Bronchial epithelial cell (primary cell): ENCODE measurements at regions not wholly inside any gene's neighbourhood (a gene's known extent, or its start where the extent isn't known, plus 50 kb on each side); places are given as distances from the start of the nearest gene placed in this dataset.
"Not testable (repeated sequence)": the region's sequence is repeated elsewhere in the genome, so short reads cannot be mapped to it uniquely, and the experiment has no call there.

Source experiments
- DNase-seq: peaks from one replicate; pipeline ENCODE4 v3.0.0-alpha.2; 2010; ENCODE audit warnings: low read depth
- FAIRE-seq: peaks from 2 replicates; lab custom pipeline; 2011; peaks lifted over from hg19 to GRCh38; lab: Jason Lieb, UNC
- H3K27me3 ChIP-seq: 2 replicates; pipeline ENCODE4 v1.5.1; 2011; ENCODE audit warnings: low read length; ENCODE audit not compliant: control insufficient read depth, insufficient read depth
- H3K36me3 ChIP-seq: 2 replicates; pipeline ENCODE4 v1.5.1; 2011; ENCODE audit warnings: low read length; ENCODE audit not compliant: control insufficient read depth, insufficient read depth
- H3K4me3 ChIP-seq: 2 replicates; pipeline ENCODE4 v1.5.1; 2011; ENCODE audit warnings: mild to moderate bottlenecking, low read depth, low read length, control low read depth
- CTCF ChIP-seq: IDR thresholded peaks from 2 replicates; pipeline ENCODE4 v1.5.1; 2011; ENCODE audit warnings: mild to moderate bottlenecking, moderate library complexity, low read length, control low read depth, inconsistent platforms; ENCODE audit not compliant: insufficient read depth, severe bottlenecking

GRCh38 chr12:67099858-67100257, 169.3 kb upstream of the CAND1 start:
- DNase-seq (no peak), FAIRE-seq (no peak)
- H3K36me3 ChIP-seq = no peaks in the 10 kb centered on the region
- no peak for TF ChIP-seq CTCF
- no peaks in the 10 kb centered on the region for H3K27me3 ChIP-seq
- no peak overlapping the region for H3K4me3 ChIP-seq

DNA sequence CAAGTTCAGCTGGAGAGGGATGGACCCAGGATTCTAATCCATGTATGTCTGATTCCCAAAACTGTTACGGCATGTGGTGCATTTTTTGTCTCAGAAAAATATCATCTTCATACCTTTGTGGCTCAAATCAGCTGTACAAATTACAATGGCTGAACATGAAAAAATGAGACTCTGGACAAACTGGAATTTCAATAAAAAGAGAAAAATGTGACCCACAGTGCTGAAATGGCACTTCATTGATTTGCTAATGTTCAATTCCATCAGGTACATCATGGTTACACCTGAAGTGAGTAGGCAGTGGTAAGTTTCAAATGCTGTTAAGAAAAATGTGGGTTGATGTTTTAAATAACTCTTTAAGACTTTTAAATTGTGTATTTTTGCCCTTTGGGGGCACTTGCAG, 165.6 kb upstream of the CAND1 start:
- no peaks in the 10 kb centered on the region for H3K36me3 ChIP-seq
- no peak for FAIRE-seq

GRCh38 chr12:67107235-67107634, 161.9 kb upstream of the CAND1 start:
- Histone ChIP-seq H3K27me3 (no peaks in the 10 kb centered on the region), H3K4me3 (no peak overlapping the region), H3K36me3 (no peaks in the 10 kb centered on the region)
- no peak for TF ChIP-seq CTCF
- FAIRE-seq = no peak
- DNase-seq = no peak

More for the DNA sequence above, 165.6 kb upstream of the CAND1 start:
- H3K27me3 ChIP-seq = no peaks in the 10 kb centered on the region
- no peak overlapping the region for H3K4me3 ChIP-seq
- no peak for TF ChIP-seq CTCF
- DNase-seq = no peak

GRCh38 chr12:67107751-67108269, 161.3 kb upstream of the CAND1 start:
- no peak for TF ChIP-seq CTCF
- FAIRE-seq (peak; percentile 40), DNase-seq (no peak)
- no peak overlapping the region for H3K4me3 ChIP-seq
- no peaks in the 10 kb centered on the region for H3K36me3 ChIP-seq
- H3K27me3 ChIP-seq = no peaks in the 10 kb centered on the region

GRCh38 chr12:67110345-67110744, 158.8 kb upstream of the CAND1 start:
- FAIRE-seq, H3K4me3 ChIP-seq, DNase-seq, H3K27me3 ChIP-seq, H3K36me3 ChIP-seq: not testable (repeated sequence)

GRCh38 chr12:67111182-67111581, 158.0 kb upstream of the CAND1 start:
- TF ChIP-seq CTCF = no peak
- no peaks in the 10 kb centered on the region for H3K27me3 ChIP-seq
- no peaks in the 10 kb centered on the region for H3K36me3 ChIP-seq
- DNase-seq (peak; percentile 59), FAIRE-seq (peak; percentile 55)
- no peak overlapping the region for H3K4me3 ChIP-seq
